ENCODE measurements at regions not wholly inside any gene's neighbourhood (a gene's known extent, or its start where the extent isn't known, plus 50 kb on each side); places are given as distances from the start of the nearest gene placed in this dataset.
"Not testable (repeated sequence)": the region's sequence is repeated elsewhere in the genome, so short reads cannot be mapped to it uniquely, and the experiment has no call there.

- Histone ChIP-seq H3K4me1 (ENCODE audit: insufficient read depth, low read length) (no peaks in the 10 kb centered on the region), H3K4me3 (ENCODE audit: insufficient read depth, low read length) (no peak overlapping the region), H3K9me3 (ENCODE audit: low read depth, low read length) (no peaks in the 10 kb centered on the region), H3K27me3 (ENCODE audit: insufficient read depth, low read length) (no peaks in the 10 kb centered on the region), H4K20me1 (ENCODE audit: insufficient read depth, low read length) (no peaks in the 10 kb centered on the region), H3K36me3 (ENCODE audit: insufficient read depth, low read length) (no peaks in the 10 kb centered on the region), H3K79me2 (ENCODE audit: insufficient read depth, low read length) (no peaks in the 10 kb centered on the region), H3K4me2 (ENCODE audit: insufficient read depth, low read length) (no peak overlapping the region), H2AFZ (ENCODE audit: low read length) (no peak overlapping the region), H3K27ac (ENCODE audit: low read depth, low read length) (no peak overlapping the region)
- no peak for DNase-seq (ENCODE audit: insufficient read length, low spot score, missing footprints)
- no peak for TF ChIP-seq CTCF (IDR thresholded peaks at IDR 0.05; ENCODE audit: extremely low read depth, low read depth, low read length)
These were observed 813.7 kb downstream of the MAT2B start for GRCh38 chr5:164319161-164319560.

- Histone ChIP-seq H2AFZ (ENCODE audit: low read length) (no peak overlapping the region), H3K4me3 (ENCODE audit: insufficient read depth, low read length) (no peak overlapping the region), H3K79me2 (ENCODE audit: insufficient read depth, low read length) (no peaks in the 10 kb centered on the region), H3K36me3 (ENCODE audit: insufficient read depth, low read length) (no peaks in the 10 kb centered on the region), H4K20me1 (ENCODE audit: insufficient read depth, low read length) (no peaks in the 10 kb centered on the region), H3K4me2 (ENCODE audit: insufficient read depth, low read length) (no peak overlapping the region), H3K9me3 (ENCODE audit: low read depth, low read length) (peaks cover 3% of the 10 kb centered on the region), H3K27me3 (ENCODE audit: insufficient read depth, low read length) (no peaks in the 10 kb centered on the region), H3K27ac (ENCODE audit: low read depth, low read length) (no peak overlapping the region), H3K4me1 (ENCODE audit: insufficient read depth, low read length) (no peaks in the 10 kb centered on the region)
- no peak for DNase-seq (ENCODE audit: insufficient read length, low spot score, missing footprints)
- TF ChIP-seq CTCF (IDR thresholded peaks at IDR 0.05; ENCODE audit: extremely low read depth, low read depth, low read length), result no peak
These were observed 818.8 kb downstream of the MAT2B start for GRCh38 chr5:164324239-164324638.

GRCh38 chr5:164326219-164326618 lies 820.8 kb downstream of the MAT2B start:
- DNase-seq (ENCODE audit: insufficient read length, low spot score, missing footprints), result no peak
- Histone ChIP-seq H3K4me3 (ENCODE audit: insufficient read depth, low read length) (no peak overlapping the region), H3K4me1 (ENCODE audit: insufficient read depth, low read length) (no peaks in the 10 kb centered on the region), H4K20me1 (ENCODE audit: insufficient read depth, low read length) (no peaks in the 10 kb centered on the region), H3K27me3 (ENCODE audit: insufficient read depth, low read length) (no peaks in the 10 kb centered on the region), H2AFZ (ENCODE audit: low read length) (no peak overlapping the region), H3K4me2 (ENCODE audit: insufficient read depth, low read length) (no peak overlapping the region), H3K27ac (ENCODE audit: low read depth, low read length) (no peak overlapping the region), H3K79me2 (ENCODE audit: insufficient read depth, low read length) (no peaks in the 10 kb centered on the region), H3K9me3 (ENCODE audit: low read depth, low read length) (peaks cover 3% of the 10 kb centered on the region), H3K36me3 (ENCODE audit: insufficient read depth, low read length) (peaks cover 3% of the 10 kb centered on the region)
- TF ChIP-seq CTCF (IDR thresholded peaks at IDR 0.05; ENCODE audit: extremely low read depth, low read depth, low read length), result no peak

- H3K4me1 ChIP-seq (ENCODE audit: insufficient read depth, low read length); H3K27ac ChIP-seq (ENCODE audit: low read depth, low read length); H4K20me1 ChIP-seq (ENCODE audit: insufficient read depth, low read length); H2AFZ ChIP-seq (ENCODE audit: low read length); H3K9me3 ChIP-seq (ENCODE audit: low read depth, low read length); H3K79me2 ChIP-seq (ENCODE audit: insufficient read depth, low read length); H3K27me3 ChIP-seq (ENCODE audit: insufficient read depth, low read length); DNase-seq (ENCODE audit: insufficient read length, low spot score, missing footprints); H3K4me2 ChIP-seq (ENCODE audit: insufficient read depth, low read length); H3K4me3 ChIP-seq (ENCODE audit: insufficient read depth, low read length); H3K36me3 ChIP-seq (ENCODE audit: insufficient read depth, low read length): not testable (repeated sequence)
These were observed 821.7 kb downstream of the MAT2B start for GRCh38 chr5:164327166-164327565.
